Superior temporal gyrus (tissue), 1 donor: ENCODE measurements at regions not wholly inside any gene's neighbourhood (a gene's known extent, or its start where the extent isn't known, plus 50 kb on each side); places are given as distances from the start of the nearest gene placed in this dataset.

Source experiments
- DNase-seq: peaks from one replicate; pipeline ENCODE4 v3.0.0-alpha.2; 2016; ENCODE audit errors: extremely low spot score

DNA sequence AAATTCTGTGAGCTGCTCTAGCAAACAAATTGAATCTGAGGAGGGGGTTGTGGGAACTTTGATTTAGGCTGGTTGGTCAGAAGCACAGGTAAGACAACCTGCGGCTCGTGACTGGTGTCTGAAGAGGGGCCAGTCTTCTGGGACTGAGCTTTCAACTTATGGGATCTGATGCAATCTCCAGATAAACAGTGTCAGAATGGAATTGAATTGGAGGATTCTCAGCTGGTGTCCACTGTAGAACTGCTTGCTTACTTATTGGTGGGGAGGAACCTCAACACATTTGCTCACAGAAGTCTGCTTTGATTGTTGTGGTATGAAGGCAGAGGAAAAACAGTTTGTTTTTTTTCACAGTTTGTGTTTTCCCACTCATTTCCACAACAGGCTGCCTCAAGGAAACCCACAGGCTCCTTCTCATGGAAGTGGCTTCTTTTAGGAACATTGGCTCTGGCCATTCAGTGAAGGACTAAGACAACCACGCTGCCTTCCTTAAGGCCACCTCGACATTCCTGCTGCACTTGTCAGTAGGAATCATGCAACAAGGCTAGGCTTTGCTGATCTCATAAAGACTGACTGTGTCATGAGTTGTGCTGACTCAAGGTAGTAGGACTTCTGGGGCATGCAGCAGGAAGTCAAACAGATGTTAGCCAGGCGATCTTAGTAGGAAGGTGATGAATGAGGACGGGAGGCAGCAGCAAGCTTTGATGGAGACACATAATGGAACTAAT is 104.7 kb downstream of the TSN start:
- DNase-seq = no peak

- DNase-seq = no peak
These were observed 105.3 kb downstream of the TSN start for GRCh38 chr2:121860758-121861227.

DNA sequence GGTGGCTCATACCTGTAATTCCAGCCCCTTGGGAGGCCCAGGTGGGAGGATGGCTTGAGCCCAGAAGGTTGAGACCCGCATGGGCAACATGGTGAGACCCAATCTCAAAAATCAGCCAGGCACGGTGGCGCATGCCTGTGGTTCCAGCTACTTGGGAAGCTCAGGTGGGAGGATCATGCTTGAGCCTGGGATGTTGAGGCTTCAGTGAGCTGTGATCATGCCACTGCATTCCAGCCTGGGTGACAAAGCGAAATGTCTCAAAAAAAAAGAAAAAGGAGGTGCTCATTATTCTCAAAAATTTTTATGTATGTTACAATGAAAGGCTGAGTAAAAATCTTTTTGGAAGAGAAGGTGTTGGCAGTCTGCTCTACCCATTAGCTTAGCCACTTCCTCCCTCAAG is 106.8 kb downstream of the TSN start:
- no peak for DNase-seq

DNA sequence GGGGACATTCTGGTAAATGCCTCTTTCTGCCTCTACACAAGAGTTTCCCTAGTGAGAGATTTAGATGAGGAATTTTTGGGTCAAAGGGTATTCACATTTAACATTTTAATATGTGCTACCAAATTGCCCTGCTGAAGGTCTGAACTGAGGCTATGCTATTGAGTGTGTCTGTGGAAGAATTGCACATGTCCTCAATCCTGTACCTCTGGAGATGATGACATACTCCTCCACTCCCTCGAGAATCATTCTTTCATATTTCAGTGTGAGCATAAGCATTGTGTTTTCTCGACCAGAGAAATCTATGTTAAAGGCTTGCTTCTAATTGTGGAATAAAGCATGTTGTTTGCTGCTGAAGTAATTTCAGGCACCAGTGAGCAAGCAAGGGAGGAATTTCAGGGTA is 110.5 kb downstream of the TSN start:
- DNase-seq = no peak

DNA sequence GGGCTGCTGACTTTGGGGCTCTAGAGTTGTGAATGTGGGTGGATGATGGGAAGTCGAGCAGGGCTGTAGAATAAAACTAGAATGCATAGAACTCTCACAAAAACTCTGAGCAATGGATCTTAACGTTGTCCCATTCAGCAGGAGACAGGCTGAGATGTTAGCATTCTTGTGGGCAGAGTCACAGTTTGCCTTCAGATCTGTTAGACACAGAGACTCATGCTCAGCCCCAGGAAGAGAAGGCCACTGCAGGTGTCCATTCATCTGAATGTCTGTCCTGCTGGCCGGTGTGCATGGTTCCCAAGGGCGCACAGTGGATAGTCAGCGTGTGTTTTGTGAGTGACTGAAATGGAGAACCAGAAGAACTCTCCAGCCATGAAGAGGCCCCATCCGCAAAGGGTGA is 111.3 kb downstream of the TSN start:
- DNase-seq = no peak

DNA sequence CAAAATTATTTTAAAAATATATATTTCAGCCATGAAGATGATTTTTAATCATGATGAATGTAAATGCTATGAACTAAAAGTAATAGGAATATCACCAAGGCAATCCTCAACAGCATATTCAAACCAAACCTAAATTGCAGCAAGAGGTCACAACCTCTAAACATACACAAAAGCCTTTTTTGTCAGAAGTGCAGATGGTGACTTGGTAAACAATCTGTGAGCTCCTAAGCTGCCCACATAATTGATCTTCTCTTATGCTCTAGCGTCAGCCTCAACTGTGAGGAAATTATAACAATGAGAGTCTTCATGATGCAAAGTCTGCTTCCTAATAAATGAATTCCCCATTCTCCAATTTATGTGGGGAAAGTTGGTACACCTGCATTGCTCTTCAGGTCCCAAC is 113.2 kb downstream of the TSN start:
- DNase-seq = no peak

- DNase-seq = no peak
These were observed 113.9 kb downstream of the TSN start for GRCh38 chr2:121869363-121869762.

- DNase-seq = no peak
These were observed 114.4 kb downstream of the TSN start for GRCh38 chr2:121869873-121870272.

DNA sequence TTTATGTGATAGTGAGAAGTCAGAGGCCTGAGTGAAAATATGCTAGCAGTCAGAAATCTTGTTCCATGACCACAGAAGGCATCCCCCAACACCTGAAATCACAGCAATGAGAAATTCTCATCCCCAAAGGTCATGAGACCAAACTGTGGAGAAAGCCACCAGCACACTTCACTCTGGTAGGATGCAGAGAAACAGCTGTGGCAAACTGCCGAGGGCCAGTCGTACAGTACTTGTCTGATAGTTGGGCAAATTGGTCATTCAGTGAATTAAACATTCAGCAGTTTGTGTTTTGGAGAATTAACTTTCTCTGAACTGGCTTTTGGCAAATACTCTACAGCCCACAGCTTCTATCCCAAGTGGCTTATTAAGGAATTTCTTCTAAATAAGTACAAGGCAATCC is 117.2 kb downstream of the TSN start:
- DNase-seq = no peak

DNA sequence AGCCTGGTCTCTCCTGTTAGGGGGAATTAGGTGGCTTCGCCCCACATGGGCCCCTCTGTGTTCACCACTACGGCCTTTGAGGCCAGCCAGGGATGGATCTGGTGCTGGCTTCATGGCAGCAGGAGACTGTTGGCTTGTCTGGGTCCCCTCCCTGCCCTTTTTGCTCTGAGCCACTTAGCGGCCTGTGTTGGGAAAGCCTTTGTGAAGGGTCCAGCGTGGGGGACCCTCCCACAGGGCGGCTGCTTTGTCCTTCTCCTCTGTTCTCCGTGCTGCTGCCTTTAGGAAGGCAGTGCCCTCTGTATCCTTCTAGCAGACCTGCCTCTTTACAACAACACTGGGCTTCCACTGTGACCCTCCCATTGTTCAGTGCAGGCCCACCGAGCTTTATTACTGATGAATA is 118.4 kb downstream of the TSN start:
- DNase-seq = no peak

GRCh38 chr2:121875585-121876185 is 120.2 kb downstream of the TSN start:
- no peak for DNase-seq

- DNase-seq = no peak
These were observed 121.9 kb downstream of the TSN start for GRCh38 chr2:121877366-121877765.

GRCh38 chr2:121880283-121880682 is 124.8 kb downstream of the TSN start:
- no peak for DNase-seq

- DNase-seq = no peak
These were observed 125.6 kb downstream of the TSN start for GRCh38 chr2:121881038-121881437.

- DNase-seq = no peak
These were observed 126.5 kb downstream of the TSN start for GRCh38 chr2:121881950-121882349.

- DNase-seq = no peak
These were observed 128.6 kb downstream of the TSN start for GRCh38 chr2:121884078-121884477.

DNA sequence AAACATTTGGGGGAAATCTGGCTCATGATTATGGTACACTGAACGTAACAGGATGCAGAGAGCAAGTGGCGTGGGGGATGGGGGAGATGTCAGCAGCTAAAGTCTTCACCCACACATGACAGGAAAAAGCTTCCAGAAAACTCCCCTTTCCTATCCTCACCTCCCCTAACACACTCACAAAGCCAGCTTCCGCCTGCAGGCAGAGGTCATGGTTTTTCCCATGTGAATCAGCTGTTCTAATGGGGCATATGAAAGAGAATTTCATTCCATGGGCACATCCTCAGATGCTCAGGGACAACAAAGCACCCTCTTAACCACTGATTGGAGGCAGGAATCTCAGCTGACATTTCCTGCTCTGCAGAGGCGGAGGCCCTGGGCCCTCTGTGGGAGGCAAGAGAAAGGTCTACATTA is 129.1 kb downstream of the TSN start:
- DNase-seq = no peak

GRCh38 chr2:121886059-121886458 is 130.6 kb downstream of the TSN start:
- no peak for DNase-seq

DNA sequence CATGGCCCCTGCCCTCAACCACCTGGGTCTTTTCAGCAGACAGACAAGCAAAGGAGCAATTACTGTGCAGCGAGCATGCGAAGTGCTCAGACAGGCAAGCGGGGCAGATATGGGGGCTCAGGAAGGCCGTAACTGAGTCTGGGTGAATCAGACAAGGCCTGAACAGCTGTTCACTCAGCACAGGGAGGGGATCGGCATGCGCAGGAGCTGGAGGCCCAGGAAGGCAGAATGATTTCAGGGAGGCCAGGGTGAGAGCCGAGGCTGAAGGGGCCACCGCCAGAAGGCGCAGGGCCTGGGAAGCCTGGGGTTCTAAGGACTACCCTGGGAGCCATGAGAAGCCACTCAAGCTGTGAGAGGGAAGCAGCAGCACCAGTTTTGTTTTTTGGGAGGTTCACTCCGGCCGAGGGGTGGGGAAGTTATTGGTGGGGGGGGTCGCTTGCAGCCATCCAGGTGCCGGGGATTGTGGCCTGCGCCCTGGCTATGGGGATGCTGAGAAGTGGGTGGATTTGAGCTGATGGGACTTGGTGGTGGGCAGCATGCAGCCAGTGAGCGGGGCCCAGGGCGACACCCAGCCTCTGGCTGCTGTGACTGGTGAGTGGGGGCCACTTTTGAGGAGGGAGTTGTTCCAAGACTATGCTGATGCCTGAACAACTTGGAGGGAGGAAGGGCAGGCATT is 132.2 kb downstream of the TSN start:
- no peak for DNase-seq

DNA sequence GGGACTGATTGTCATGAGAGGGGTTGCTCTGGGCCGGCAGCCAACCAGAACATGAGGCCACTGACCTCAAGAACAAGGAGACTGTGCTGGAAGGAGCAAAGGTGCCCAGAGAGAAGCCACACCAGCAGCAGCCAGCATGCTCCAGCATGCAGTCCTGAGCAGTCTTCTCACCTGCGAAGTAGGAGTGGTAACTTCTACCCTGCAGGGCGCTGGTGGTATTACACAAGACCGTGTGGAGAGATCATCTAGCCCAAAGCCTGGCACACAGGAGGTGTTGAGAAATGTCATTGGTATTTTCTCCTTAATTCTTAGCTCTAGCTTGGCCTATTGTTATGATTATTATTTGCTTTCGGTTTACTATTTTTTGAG is 132.7 kb downstream of the TSN start:
- no peak for DNase-seq

- DNase-seq = no peak
These were observed 134.6 kb downstream of the TSN start for GRCh38 chr2:121890041-121890440.

DNA sequence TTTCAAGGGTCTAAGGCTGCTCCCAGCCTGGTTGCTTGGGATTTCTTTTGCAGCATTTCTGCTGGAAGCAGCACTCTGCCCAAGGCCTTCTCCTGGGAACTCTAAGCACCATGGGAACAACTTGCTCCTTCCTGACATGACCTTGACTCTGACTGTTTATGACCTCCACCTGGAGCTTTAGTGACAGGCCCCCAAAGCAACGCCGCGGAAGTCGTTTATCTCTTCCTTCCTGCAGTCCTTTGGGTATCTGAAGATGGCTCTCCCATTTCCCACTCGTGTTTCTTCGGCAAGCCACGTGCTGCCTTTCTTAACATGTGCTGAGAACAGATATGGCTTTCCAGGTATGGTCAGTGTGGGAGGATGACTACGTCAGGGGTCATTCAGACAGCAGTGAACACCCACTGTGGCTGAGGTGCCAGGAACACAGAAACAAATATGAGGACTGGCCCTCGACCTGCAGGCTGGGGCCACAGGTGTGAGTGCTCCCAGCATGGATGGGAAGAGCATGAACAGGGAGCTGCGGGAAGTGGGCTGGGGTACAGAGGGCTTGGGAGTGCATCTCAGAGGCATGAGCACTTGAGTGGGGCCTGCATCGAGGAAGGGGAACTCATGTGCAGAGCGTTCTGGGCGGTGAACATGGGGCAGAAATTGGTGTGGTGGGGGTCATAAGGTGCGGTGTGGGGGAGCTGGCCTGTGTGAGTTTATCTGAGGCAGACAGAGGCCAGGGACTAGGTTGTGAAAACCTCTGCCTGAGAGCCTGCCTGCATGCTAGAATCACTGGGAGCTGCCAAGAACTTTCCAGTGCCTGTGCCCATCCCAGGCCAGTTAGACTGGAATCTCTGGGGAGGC is 140.5 kb downstream of the TSN start:
- DNase-seq = no peak
